CD4-positive, alpha-beta memory T cell (primary cell): ENCODE measurements at regions not wholly inside any gene's neighbourhood (a gene's known extent, or its start where the extent isn't known, plus 50 kb on each side); places are given as distances from the start of the nearest gene placed in this dataset.

Source experiments
- CTCF ChIA-PET: fragments of 350-600 bp; sonication (Branson Sonifier 250); formaldehyde crosslinking; loops from one replicate; lab custom pipeline; 2021; ENCODE audit warnings: inconsistent platforms; ENCODE audit not compliant: partially characterized antibody; lab: Charles Lee
- POLR2A ChIA-PET: fragments of 350-600 bp; sonication (Branson Sonifier 250); formaldehyde crosslinking; loops from one replicate; lab custom pipeline; 2021; ENCODE audit not compliant: partially characterized antibody; lab: Charles Lee
- DNase-seq, 5 donors: peaks; one replicate each; pipeline versions ENCODE4 v3.0.0 to v3.0.0-alpha.2; 2020 to 2022; ENCODE audit warnings: mixed read lengths in 1 of 5
- H3K27ac ChIP-seq: one replicate; pipeline ENCODE4 v1.7.0; 2013; ENCODE audit warnings: low read depth, low read length
- H3K27me3 ChIP-seq: 2 replicates; pipeline ENCODE4 v1.7.0; 2013; ENCODE audit warnings: mild to moderate bottlenecking, low read length, moderate library complexity; ENCODE audit not compliant: insufficient read depth
- H3K36me3 ChIP-seq: 2 replicates; pipeline ENCODE4 v1.7.0; 2013; ENCODE audit warnings: mild to moderate bottlenecking, low read length, moderate library complexity; ENCODE audit not compliant: insufficient read depth
- H3K4me1 ChIP-seq: 2 replicates; pipeline ENCODE4 v1.7.0; 2013; ENCODE audit warnings: mild to moderate bottlenecking, low read length, moderate library complexity; ENCODE audit not compliant: insufficient read depth
- H3K4me3 ChIP-seq, 2 donors: one replicate each; pipeline ENCODE4 v1.7.0; 2013; ENCODE audit warnings: low read length in 2 of 2, mild to moderate bottlenecking in 1 of 2
- H3K9me3 ChIP-seq, 2 donors: one replicate each; pipeline ENCODE4 v1.7.0; 2013; ENCODE audit warnings: low read length in 2 of 2, control low read depth in 1 of 2; ENCODE audit not compliant: control insufficient read depth in 1 of 2
- H3K27ac Mint-ChIP-seq, 7 donors: one replicate each; pipeline ENCODE4 v1.8.0; 2020 to 2021; ENCODE audit warnings: mixed read lengths in 7 of 7, mild to moderate bottlenecking in 6 of 7, inconsistent platforms in 3 of 7, moderate library complexity in 3 of 7
- H3K27me3 Mint-ChIP-seq, 2 donors: one replicate each; pipeline ENCODE4 v1.8.0; 2020 to 2021; ENCODE audit warnings: mixed read lengths in 2 of 2
- H3K36me3 Mint-ChIP-seq, 2 donors: one replicate each; pipeline ENCODE4 v1.8.0; 2020 to 2021; ENCODE audit warnings: mixed read lengths in 2 of 2, inconsistent platforms in 1 of 2, mild to moderate bottlenecking in 1 of 2
- H3K4me1 Mint-ChIP-seq, 4 donors: one replicate each; pipeline ENCODE4 v1.8.0; 2020 to 2021; ENCODE audit warnings: mixed read lengths in 4 of 4, mild to moderate bottlenecking in 1 of 4
- H3K4me3 Mint-ChIP-seq, 8 donors: one replicate each; pipeline ENCODE4 v1.8.0; 2020 to 2021; ENCODE audit warnings: mixed read lengths in 8 of 8, mild to moderate bottlenecking in 7 of 8, moderate library complexity in 6 of 8, inconsistent platforms in 3 of 8
- H3K9me3 Mint-ChIP-seq, 8 donors: one replicate each; pipeline ENCODE4 v1.8.0; 2020 to 2021; ENCODE audit warnings: mixed read lengths in 8 of 8, mild to moderate bottlenecking in 5 of 8, inconsistent platforms in 3 of 8, moderate library complexity in 1 of 8
- intact Hi-C: fragments of 100-400 bp; cut with micrococcal nuclease; formaldehyde crosslinking; loops from one replicate; pipeline ENCODE4 v1.15.1; 2023

- H3K4me3 ChIP-seq, result no peak overlapping the region
- H3K9me3 ChIP-seq, result no peaks in the 10 kb centered on the region
- H3K27ac ChIP-seq, result no peak overlapping the region
- H3K27ac Mint-ChIP-seq, result no peak overlapping the region
- H3K4me3 Mint-ChIP-seq, result no peak overlapping the region
- no peaks in the 10 kb centered on the region for H3K27me3 ChIP-seq
- H3K36me3 ChIP-seq, result no peaks in the 10 kb centered on the region
- H3K36me3 Mint-ChIP-seq, result no peaks in the 10 kb centered on the region
- POLR2A ChIA-PET, result no interaction called here
- no peaks in the 10 kb centered on the region for H3K4me1 ChIP-seq
- DNase-seq, result no peak
- intact Hi-C loops, result no loop called here
- peaks cover 0 to 11% (median 6%) of the 10 kb centered on the region in 8 donors for H3K9me3 Mint-ChIP-seq
- H3K4me1 Mint-ChIP-seq, result no peaks in the 10 kb centered on the region
- H3K27me3 Mint-ChIP-seq, result no peaks in the 10 kb centered on the region
- CTCF ChIA-PET, result no interaction called here
Measured at GRCh38 chr12:127941332-127941731, 325.6 kb upstream of the TMEM132C start.

- no peaks in the 10 kb centered on the region for H3K4me1 Mint-ChIP-seq
- no peaks in the 10 kb centered on the region for H3K27me3 Mint-ChIP-seq
- ChIA-PET POLR2A (no interaction called here), CTCF (no interaction called here)
- Histone ChIP-seq H3K36me3 (no peaks in the 10 kb centered on the region), H3K9me3 (no peaks in the 10 kb centered on the region), H3K27ac (no peak overlapping the region), H3K4me3 (no peak overlapping the region), H3K4me1 (no peaks in the 10 kb centered on the region), H3K27me3 (no peaks in the 10 kb centered on the region)
- intact Hi-C loops, result no loop called here
- H3K9me3 Mint-ChIP-seq, result peaks cover 0 to 18% (median 7%) of the 10 kb centered on the region in 8 donors
- no peak overlapping the region for H3K4me3 Mint-ChIP-seq
- H3K27ac Mint-ChIP-seq, result no peak overlapping the region
- H3K36me3 Mint-ChIP-seq, result no peaks in the 10 kb centered on the region
- no peak for DNase-seq
Measured at GRCh38 chr12:127942981-127943380, 324.0 kb upstream of the TMEM132C start.

- POLR2A ChIA-PET, result no interaction called here
Measured at GRCh38 chr12:127943481-127944210, 323.3 kb upstream of the TMEM132C start.

GRCh38 chr12:127944211-127944899 is 322.6 kb upstream of the TMEM132C start:
- Mint-ChIP-seq H3K4me3 (no peak overlapping the region), H3K27ac (no peak overlapping the region), H3K4me1 (no peaks in the 10 kb centered on the region), H3K36me3 (no peaks in the 10 kb centered on the region), H3K9me3 (peaks cover 0 to 18% (median 7%) of the 10 kb centered on the region in 8 donors), H3K27me3 (no peaks in the 10 kb centered on the region)
- Histone ChIP-seq H3K9me3 (no peaks in the 10 kb centered on the region), H3K4me3 (no peak overlapping the region), H3K4me1 (no peaks in the 10 kb centered on the region), H3K27me3 (no peaks in the 10 kb centered on the region), H3K27ac (no peak overlapping the region), H3K36me3 (no peaks in the 10 kb centered on the region)
- POLR2A ChIA-PET, result no interaction called here
- CTCF ChIA-PET, result no interaction called here
- intact Hi-C loops, result no loop called here
- DNase-seq, result no peak

More at GRCh38 chr12:127943481-127944210, 323.3 kb upstream of the TMEM132C start:
- Histone ChIP-seq H3K4me1 (no peaks in the 10 kb centered on the region), H3K27me3 (no peaks in the 10 kb centered on the region), H3K27ac (no peak overlapping the region), H3K9me3 (no peaks in the 10 kb centered on the region), H3K36me3 (no peaks in the 10 kb centered on the region), H3K4me3 (no peak overlapping the region)
- intact Hi-C loops, result no loop called here
- Mint-ChIP-seq H3K27me3 (no peaks in the 10 kb centered on the region), H3K36me3 (no peaks in the 10 kb centered on the region), H3K27ac (no peak overlapping the region), H3K9me3 (peaks cover 0 to 18% (median 7%) of the 10 kb centered on the region in 8 donors), H3K4me3 (no peak overlapping the region), H3K4me1 (no peaks in the 10 kb centered on the region)
- CTCF ChIA-PET, result no interaction called here
- DNase-seq, result no peak

- no peak overlapping the region for H3K4me3 Mint-ChIP-seq
Measured at GRCh38 chr12:127957001-127957660, 309.8 kb upstream of the TMEM132C start.

GRCh38 chr12:127962303-127962702 is 304.7 kb upstream of the TMEM132C start:
- H3K4me3 ChIP-seq, result no peak overlapping the region
- CTCF ChIA-PET, result no interaction called here
- Mint-ChIP-seq H3K9me3 (peaks cover 2 to 19% (median 13%) of the 10 kb centered on the region in 8 donors), H3K36me3 (peaks cover 0 to 4% of the 10 kb centered on the region in 2 donors), H3K27ac (no peak overlapping the region), H3K4me3 (no peak overlapping the region), H3K4me1 (no peaks in the 10 kb centered on the region), H3K27me3 (no peaks in the 10 kb centered on the region)
- intact Hi-C loops, result no loop called here
- DNase-seq, result no peak
- H3K36me3 ChIP-seq, result no peaks in the 10 kb centered on the region
- H3K27ac ChIP-seq, result no peak overlapping the region
- H3K27me3 ChIP-seq, result no peaks in the 10 kb centered on the region
- H3K4me1 ChIP-seq, result no peaks in the 10 kb centered on the region
- POLR2A ChIA-PET, result no interaction called here
- H3K9me3 ChIP-seq, result no peaks in the 10 kb centered on the region

More at GRCh38 chr12:127957001-127957660, 309.8 kb upstream of the TMEM132C start:
- H3K9me3 ChIP-seq, result no peaks in the 10 kb centered on the region
- H3K27me3 ChIP-seq, result no peaks in the 10 kb centered on the region
- Mint-ChIP-seq H3K4me1 (no peaks in the 10 kb centered on the region), H3K9me3 (peaks cover 0 to 5% (median 1%) of the 10 kb centered on the region in 8 donors), H3K27me3 (no peaks in the 10 kb centered on the region), H3K36me3 (no peaks in the 10 kb centered on the region), H3K27ac (no peak overlapping the region)
- ChIA-PET POLR2A (no interaction called here), CTCF (no interaction called here)
- intact Hi-C loops, result no loop called here
- no peaks in the 10 kb centered on the region for H3K4me1 ChIP-seq
- DNase-seq, result no peak
- H3K4me3 ChIP-seq, result no peak overlapping the region
- no peak overlapping the region for H3K27ac ChIP-seq
- H3K36me3 ChIP-seq, result no peaks in the 10 kb centered on the region

GRCh38 chr12:127963933-127964332 is 303.0 kb upstream of the TMEM132C start:
- peaks cover 0 to 4% of the 10 kb centered on the region in 2 donors for H3K36me3 Mint-ChIP-seq
- H3K27ac Mint-ChIP-seq, result no peak overlapping the region
- ChIA-PET CTCF (no interaction called here), POLR2A (no interaction called here)
- peaks cover 3 to 24% (median 17%) of the 10 kb centered on the region in 8 donors for H3K9me3 Mint-ChIP-seq
- H3K27me3 Mint-ChIP-seq, result no peaks in the 10 kb centered on the region
- no peak overlapping the region for H3K27ac ChIP-seq
- H3K9me3 ChIP-seq, result no peaks in the 10 kb centered on the region
- no peaks in the 10 kb centered on the region for H3K4me1 ChIP-seq
- H3K27me3 ChIP-seq, result no peaks in the 10 kb centered on the region
- no peak overlapping the region for H3K4me3 Mint-ChIP-seq
- intact Hi-C loops, result no loop called here
- no peaks in the 10 kb centered on the region for H3K36me3 ChIP-seq
- no peak overlapping the region for H3K4me3 ChIP-seq
- DNase-seq, result no peak
- H3K4me1 Mint-ChIP-seq, result no peaks in the 10 kb centered on the region
